ENCODE measurements at regions not wholly inside any gene's neighbourhood (a gene's known extent, or its start where the extent isn't known, plus 50 kb on each side); places are given as distances from the start of the nearest gene placed in this dataset.
"Not testable (repeated sequence)": the region's sequence is repeated elsewhere in the genome, so short reads cannot be mapped to it uniquely, and the experiment has no call there.

DNA sequence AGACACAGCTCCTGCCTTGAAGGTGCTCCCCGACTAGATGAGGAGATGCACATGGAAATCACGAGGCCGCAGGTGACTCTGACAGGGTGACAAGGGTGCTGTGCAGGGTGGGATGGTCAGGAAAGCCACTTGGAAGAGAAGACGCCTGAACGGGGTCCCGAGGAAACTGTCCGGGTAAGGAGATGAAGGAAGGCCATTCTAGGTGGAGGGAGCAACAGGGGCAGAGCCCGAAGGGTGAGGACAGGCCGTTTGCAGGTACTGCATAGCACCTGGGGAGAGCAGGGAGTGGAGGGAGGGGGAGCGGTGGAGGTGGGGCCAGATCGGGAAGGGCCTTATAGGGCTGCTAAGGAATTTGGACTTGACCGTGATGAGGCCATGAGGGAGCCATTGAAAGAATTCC is 105.6 kb upstream of the DLG1 start:
- no peak for DNase-seq

DNA sequence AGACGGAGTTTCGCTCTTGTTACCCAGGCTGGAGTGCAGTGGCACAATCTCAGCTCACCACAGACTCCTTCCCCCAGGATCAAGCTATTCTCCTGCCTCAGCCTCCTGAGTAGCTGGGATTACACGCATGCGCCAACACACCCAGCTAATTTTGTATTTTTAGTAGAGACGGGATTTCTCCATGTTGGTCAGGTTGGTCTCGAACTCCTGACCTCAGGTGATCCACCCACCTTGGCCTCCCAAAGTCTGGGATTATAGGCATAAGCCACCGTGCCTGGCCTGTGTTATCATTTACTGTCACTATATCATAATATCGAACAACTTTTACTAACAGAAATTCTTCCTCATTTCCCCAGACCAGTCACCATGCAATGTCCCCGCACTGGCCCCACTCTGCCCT is 104.0 kb upstream of the DLG1 start:
- DNase-seq = not testable (repeated sequence)

DNA sequence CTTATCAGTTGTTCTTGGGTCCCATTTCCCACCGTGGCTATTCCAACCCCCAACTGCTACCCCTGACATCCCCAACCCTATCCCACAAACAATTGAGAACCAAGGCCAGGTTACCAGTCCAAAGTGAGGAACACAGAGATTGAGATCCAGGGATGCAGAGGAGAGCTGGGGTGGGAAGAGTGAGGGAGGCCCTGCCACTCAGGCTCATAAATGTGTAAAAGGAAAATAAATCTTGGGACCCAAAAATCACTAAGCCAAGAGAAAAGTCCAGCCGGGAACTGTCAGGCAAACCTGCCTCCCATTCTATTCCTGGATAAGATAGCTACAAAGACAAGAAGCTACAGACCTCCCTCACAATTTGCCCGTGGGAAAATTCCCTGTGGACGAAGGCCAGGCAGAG is 101.1 kb upstream of the DLG1 start:
- no peak for DNase-seq

DNA sequence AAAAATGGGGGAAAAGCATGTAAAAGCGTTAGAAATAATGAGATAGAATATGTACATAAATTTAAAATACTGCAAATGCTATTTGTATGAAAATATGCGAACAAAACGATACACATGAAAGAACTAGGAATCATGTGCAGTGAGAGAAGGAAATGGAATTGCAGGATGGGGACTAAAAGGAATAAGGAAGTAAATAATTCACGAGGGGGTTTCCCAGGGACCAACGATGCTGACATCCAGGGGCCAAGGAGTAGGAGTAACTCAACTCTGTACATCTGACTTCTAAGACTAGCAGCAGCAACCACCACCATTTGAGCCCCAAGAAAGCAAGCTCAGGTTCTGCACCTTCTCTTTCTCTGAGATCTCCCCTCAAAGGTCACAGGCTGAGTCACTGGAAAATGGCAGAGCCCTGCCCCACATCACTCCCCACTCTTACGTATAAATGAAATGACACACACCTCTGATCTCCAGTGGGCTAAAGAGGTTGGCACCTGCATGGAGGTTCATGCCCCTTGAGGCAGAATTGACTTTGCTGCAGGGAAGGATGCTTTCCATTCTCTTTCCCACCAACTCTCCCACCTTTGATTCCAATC is 100.0 kb upstream of the DLG1 start:
- DNase-seq = no peak

DNA sequence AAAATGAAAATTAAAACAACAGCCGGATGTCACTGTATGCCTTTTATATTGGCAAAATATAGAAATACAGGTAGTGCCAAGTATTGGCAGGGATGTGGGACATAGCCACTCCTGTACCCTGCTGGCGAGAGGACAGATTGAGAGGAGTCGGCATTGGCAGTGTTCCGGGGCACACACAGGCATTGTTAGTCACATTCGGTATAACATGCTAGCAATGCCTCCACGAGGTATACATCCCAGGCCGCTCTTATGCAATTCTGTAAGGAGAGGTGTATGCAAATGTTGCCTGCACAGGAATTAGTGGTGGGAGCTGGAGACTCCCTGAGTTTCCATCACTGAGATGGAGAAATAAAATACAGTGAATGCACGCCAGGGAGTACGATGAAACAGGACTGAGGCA is 99.4 kb upstream of the DLG1 start:
- DNase-seq = no peak

DNA sequence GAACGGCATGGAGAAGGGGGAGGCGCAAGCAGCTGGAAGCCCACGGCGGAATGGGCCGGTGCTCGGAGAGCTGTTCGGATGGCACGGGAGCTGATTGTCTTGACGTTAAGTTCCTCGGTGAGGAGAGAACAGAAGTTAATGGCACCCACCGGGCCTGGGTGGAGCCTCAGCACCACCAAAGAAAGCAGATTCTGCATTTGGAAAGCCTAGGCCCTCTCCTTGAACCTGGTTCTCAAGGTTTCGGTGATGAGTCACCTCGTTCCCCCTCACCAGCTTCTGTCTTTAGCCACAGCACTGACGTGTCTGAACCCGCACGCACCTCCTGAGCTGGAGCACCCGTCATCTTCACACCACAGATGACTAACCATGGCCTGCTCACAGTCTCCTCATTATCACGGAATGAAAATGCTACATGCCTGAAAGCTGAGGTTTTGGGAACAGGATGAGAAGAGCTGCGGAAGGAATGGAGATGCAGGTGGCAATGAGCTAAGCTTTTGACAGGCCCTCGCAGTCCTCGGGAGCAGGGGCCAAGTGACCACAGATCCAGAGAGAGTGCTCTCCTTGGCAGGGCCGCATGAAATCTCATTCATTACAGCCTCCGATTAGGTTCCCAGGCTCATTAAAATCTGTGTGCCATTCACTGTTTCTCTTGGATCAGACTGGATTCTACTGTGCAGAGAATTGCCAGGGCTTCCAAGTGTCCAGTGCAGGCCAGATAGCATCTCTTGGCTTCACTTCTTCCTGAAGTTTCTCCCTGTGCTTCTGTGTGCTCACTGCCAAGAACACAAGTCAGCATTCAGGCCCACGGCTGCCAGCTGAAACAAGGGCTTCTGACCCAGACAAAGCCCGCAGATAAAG is 96.3 kb upstream of the DLG1 start:
- DNase-seq = peak; percentile 100

DNA sequence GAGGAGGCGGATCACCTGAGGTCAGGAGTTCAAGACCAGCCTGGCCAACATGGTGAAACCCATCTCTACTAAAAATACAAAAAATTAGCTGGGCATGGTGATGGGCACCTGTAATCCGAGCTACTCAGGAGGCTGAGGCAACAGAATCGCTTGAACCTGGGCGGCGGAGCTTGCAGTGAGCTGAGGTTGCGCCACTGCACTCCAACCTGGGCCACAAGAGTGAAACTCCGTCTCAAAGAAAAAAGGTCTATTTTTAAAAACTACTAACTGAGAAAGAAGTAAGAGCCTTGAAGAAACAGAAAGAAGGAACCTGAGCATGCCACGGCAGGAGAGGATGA is 95.7 kb upstream of the DLG1 start:
- DNase-seq = not testable (repeated sequence)

DNA sequence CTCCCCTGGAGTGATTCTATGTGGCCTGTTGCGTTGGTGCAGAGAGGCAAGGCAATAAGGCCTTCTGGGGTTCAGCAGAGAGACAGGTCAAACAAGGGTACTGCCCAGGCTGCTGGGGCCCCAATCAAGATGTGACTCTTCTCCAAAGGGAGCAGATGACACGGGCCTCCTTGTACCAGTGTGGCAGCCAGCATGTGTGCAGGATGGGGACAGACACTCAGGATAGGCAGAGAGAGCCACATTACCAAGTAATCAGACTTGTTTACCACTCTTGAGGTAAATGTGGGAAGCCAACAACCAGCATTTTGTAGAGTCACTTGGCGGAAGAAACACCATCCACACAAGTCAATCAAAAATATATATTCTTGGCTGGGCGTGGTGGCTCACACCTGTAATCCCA is 95.3 kb upstream of the DLG1 start:
- no peak for DNase-seq

DNA sequence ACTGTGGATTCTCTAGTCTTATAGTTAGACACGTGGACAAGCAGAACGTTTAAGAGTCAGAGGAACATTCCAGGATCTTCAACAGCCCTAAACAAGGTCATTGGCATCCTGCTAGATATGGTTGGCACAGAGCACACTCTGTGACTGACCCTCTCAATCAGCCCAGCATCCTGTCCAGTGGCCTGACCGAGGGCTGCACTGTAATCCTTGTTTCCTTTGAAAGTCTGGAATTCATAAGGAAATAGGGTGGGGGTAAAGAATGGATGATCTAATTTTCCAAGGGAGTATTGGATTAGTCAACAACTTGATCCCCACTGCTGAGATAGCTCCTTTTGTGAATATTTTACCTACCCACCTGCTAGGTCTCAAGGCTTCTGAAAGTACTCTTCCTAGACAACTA is 94.5 kb upstream of the DLG1 start:
- peak; percentile 60 for DNase-seq

DNA sequence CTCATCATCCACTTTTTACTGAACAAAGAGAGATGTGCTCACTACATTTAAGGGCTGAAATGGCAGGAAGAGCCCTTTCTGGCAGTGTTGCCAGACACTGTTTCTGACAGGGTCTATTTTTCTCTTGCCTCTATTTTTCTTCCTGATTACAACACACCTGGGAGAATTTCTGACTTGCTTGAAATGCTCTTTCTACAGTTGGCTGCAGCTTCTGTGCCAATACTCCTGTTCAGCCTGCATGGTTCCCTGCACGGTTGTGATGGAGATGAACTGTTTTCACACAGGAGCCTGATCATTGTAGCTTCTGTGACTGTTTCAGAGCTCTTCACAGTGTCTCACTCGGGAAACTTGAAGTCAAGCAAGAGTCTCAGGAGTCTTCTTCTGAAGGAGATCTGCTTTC is 83.0 kb upstream of the DLG1 start:
- no peak for DNase-seq

DNA sequence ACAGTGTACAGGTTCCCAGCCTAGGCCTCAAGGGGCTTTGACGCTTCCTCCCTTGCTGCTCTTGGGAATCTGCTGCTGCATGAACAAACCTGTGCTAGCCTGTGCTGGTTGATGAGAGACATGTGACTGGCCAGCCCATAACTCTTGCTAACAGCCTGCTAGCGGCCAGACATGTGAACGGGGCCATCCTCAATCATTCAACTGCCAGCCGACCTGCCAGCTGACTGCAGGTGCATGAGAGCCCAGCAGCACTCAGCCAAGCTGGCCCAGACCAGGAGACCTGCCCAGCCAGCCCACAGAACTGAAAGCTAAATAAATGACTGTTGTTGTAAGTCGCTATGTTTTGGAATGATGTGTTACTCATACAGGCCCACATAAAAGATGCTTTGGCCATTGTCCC is 82.4 kb upstream of the DLG1 start:
- no peak for DNase-seq

DNA sequence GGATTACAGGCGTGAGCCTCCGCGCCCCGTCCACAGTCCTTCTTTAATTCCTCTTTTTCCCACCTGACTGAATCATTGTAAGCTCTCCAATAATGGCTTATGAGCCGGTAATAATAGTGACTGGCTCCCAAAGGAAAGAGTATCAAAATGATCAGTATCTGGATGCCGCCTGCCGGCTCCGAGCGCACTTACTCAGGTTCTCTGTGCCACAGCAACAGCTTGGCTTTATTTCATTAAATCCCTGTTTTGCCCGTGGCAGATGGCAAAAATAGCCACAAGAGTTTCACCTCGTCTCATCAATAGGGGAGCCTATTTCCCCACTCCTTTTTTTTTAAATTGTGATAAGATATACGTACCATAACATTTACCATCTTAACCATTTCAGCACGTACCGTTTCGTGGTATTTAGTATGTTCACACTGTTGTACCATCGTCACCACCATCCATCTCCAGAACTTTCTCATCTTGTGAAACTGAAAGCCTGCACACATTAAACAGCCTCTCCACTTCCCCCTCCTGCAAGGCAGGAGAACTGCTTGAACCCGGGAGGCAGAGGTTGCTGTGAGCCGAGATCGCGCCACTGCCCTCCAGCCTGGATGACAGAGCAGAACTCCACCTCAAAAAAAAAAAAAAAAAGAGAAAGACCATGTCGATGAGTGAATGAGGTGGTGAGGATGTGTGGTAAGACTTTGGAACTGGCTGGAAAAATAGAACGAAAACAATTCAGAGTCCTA is 80.7 kb upstream of the DLG1 start:
- no peak for DNase-seq

DNA sequence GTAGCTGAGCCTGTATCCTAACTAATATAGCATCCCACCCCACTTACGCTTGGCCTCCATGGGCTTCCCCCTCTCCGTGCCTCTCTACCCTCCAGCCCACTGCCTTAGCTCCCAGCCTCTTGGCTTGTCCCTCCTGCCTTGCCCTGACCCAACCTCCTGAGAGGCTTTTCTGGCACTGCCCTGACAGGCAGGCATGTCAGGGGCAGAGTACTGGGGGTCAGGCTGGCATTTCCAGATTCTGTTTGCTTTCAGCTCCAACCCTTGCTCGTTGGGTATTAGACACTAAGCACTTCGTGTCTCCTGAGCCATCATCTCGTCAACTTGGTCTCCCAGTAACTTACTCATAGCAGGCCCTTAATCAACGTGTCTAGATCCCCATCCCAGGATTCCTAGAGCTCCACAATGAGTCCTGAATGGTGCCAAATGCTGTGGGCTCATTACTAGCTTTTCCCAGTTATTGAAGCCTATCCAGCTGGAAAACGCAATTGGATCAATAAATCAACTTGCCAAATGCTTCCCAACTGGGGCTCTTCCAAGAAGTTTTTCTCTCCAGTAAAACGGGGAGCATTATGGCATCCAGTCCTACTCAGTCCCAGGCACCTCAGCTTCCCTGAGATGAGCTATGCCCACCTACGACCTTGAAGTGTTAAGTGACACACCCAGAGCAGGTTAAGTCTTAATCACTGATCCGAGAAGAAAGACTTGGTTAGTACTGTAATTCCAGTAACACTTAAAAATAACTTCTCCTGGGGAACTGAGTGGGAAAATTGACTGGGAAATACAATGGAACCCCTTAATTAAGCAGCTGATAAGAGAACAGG is 78.5 kb upstream of the DLG1 start:
- DNase-seq = no peak

DNA sequence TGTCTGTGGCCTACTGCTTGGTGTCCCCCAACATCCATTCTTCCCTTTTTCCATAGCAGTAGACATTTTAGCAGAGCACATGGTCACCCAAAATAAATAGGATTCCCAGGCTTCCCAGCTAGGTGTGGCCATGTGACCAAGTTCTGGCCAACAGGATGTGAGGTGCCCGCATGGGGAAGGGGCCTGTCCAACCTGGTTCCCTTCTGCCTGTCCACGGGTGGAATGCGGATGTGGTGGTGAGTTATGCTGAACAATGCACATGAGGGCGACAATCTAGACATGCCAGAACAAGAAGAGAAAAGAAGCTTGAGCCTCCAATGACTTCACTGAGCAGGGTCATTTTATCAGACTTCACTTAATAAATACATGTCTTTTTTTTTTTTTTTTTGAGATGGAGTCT is 77.6 kb upstream of the DLG1 start:
- no peak for DNase-seq

DNA sequence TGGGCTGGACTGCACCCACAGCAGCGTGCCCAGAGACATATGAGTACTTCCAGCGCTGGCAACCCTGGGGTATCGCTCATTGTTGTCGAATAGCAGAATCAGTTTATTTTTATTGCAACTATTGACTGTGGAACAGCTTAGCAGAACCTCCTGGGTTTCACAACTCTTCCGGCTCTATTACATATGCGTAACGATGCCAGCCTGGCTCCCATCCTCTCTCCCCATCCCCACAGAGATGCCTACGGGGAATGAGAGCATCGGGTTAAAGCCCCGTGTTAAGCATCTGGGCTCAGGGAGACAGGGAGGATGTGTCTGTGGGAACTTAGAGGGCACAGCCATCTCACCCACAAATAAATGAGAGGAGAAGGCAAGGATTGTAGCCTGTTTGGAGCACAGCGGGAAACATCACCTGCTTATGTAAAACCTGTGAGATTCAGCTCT is 76.6 kb upstream of the DLG1 start:
- no peak for DNase-seq

DNA sequence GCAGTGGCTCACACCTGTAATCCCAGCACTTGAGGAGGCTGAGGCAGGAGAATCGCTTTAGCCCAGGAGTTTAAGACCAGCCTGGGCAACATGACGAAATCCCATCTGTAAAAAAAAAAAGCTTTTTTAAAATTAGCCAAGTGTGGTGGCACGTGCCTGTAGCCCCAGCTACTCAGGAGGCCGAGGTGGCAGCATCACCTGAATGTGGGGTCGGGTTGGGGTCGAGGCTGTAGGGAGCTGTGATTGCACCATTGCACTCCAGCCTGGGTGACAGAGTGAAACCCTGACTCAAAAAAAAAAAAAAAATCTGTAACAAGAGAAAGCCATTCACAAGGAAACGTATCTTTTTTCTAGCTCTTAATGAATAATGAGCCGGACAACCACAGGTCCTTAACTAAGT is 74.7 kb upstream of the DLG1 start:
- DNase-seq = no peak

DNA sequence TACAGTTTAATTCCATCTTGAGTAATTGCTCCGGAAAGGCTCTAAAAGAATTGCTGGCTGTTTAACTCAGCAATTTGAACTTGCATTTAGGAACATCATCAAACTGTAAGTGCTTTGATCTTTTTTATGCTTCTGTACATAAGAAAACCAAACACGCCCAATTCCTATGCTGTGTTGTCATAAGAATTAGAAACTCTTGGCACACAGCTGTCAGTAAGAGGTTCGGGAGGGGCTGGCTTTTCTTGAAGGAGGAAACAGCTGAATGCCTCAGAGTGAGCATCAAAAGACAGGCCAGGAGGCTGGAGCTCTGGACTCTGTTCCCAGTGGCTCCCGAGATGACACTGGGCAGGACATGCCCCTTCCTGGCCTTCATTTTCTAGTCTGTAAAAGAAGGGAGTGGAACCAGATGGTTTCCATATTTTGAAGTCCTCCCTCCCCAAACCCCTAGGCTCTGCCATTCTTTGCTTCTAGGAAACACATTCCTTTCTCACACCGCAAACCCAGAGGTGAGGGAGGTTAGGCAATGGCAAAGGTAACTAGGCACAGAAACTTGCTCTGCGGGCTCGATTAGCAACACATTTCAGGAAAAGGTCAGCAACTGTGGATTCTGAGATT is 73.7 kb upstream of the DLG1 start:
- peak; percentile 92 for DNase-seq

DNA sequence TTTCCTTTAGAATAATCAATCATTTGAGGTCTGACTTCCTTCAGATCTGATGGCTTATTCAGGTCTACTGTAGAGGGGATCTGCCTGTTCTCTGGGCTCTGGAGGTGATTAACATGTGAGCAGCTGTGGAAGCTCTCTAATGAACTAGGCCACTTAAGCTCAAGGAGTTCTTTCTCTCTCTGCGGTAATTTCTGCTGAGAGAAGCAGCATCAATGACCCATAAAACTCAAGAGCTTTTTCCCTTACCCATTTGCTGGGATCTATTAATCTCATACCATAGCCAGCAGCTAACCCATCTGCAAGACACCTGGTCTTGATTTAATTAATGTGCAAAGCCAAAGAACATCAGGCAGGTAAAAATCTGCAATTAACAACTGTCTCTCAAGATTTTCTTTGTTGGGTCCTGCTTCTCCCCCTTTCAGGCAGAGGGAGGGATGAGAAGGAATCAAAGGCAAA is 73.2 kb upstream of the DLG1 start:
- DNase-seq = no peak

DNA sequence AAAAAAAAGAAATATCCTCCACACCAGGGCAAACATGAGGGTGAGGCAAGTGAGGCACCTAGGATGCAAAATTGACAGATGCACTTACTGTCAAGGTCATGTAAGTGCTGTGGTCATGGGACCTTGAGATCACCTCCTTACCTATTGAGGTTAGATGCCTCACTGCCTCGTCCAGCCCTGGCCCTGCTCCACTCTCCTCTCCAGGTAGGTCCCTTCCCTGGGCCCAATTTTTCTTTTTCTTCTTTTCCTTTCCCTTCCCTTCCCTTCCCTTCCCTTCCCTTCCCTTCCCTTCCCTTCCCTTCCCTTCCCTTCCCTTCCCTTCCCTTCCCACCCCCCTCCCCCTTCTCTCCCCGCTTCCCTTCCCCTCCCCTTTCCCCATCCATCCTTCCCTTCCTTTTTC is 71.1 kb upstream of the DLG1 start:
- no peak for DNase-seq

DNA sequence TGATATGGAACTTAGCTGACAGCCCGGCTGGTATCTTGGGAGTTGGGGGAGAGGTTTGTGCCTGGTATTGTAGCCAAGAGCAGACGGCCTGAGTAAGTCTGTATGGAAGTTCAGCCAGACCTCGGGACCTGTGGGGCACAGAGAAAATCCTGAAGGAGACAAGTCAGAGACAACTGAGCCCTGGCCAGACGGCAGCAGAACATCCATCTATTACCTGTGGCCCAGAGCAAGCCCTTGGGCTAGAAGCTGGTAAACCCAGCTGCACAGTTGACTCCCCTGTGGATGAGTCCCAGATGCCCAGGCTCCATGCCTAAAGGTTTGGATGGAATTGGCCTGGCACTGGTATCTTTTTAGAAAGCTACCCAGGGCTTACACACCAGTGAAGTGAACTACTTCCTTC is 70.4 kb upstream of the DLG1 start:
- no peak for DNase-seq

DNA sequence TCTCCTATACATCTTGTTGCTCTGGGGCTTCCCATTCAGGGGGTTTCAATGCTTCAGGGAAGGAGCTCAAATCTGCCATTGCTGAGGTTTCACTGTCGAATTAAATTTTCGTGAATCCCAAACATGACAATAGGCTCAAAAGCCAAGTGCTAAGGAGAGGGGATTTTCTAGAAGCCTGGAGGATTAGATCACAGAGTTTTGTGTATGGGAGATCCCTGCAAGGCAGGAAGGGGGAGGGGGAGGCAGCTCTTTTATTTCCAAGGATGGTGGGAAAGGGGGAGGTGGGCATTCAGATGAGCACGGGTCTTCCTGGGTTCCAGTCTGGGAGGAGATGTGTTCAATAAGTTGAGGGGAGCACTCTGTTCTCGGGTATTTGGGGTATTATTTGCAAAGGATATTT is 69.9 kb upstream of the DLG1 start:
- no peak for DNase-seq

DNA sequence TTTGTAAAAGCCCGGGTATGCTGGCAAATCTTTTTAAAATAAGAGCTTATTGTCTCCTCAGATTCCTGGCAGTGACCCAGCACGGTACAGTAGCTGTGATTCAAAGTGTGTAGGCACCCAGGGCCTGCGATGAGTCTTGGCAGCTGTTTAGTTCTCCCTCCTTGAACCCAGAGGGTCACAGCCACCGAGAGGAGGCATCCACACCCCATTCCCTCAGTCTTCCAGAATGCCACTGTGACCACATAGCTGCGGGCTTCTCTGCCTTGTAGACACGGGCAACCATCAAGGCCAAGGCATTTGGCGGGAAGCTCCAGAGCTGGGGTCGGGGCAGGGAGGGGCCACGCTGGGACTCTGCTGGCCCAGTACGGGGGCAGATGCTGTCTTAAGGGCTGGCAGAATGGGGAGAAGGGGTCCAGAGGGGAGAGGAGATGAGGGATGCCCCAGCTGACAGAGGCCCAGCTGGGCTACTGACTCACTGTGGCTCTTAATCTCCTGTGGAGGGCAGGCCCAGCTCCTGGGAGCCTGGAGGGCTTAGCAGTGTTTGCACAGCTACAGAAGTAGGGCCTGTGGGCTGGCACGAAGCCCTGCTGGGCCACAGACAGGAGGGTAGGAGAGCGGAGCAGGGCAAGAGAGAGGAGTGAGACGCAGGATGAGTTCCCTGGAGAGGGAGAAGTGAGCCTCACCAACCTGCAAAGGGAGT is 68.8 kb upstream of the DLG1 start:
- peak; percentile 87 for DNase-seq

Data from EL (cell line).